HG02798 (cell line): ENCODE measurements at regions not wholly inside any gene's neighbourhood (a gene's known extent, or its start where the extent isn't known, plus 50 kb on each side); places are given as distances from the start of the nearest gene placed in this dataset.
A peak's percentile ranks its signal among the peaks of the same experiment; 100 is the strongest.

Source experiments
- ATAC-seq: cut with Tn5 transposase; IDR thresholded peaks from one replicate; pipeline ENCODE4 v1.9.1; 2021; ENCODE audit warnings: mild to moderate bottlenecking; ENCODE audit not compliant: unreplicated experiment, poor library complexity

- no peak for ATAC-seq
These were observed 1050.3 kb upstream of the MAP3K7 start for GRCh38 chr6:91637217-91637616.

GRCh38 chr6:91634791-91635190, 1047.9 kb upstream of the MAP3K7 start:
- ATAC-seq = no peak

DNA sequence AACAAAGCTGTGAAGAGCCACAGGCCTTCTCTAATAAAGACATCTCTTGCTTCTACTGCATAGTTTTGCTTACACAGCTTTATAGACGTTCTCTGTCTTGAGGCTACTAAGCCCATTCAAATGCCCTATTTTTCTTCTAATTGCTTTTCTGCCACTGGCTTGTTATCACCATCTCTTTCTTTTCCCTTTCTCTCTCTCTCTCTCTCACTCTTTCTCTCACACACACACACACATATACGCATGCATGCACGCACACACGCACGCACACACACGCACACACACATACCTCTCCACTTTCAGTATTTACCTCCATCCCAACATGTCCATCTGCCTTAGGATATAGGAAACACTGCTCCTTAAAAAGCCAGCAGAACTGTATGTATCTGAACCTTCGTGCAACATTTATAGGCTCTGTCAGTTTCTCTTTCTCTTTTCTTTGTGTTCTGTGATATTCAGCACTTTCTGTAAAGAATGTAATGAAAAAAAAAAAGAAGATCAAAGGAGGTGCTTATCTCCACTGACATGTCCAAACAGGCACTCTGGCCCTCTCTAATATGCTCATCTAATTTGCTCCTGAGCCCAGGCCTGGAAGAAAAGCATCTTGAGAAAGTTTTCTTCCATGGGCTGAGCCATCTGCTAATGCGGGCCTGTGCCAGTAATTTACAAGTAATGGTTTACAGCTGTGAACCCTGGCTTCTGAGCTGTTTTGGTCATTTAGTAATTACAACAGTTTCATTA, 1046.7 kb upstream of the MAP3K7 start:
- ATAC-seq = peak; percentile 44

DNA sequence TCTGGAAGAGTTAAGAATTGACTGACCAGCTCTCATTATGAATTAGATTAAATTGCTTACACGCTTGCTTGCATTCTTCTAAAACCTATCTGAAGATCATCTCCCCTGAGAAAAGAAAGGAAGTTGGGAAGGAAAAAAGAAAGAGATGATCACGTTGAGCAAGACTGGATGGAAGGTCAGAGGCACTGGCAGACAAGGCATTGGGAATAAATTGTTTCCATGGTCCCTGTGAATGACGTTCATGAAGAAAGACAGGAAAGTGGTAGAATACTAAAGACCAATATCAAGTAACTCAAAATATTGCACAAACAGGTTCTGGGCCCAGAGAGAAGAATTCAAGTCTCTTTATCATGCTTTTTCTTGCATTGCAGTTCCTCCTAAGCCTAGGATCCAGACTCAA, 1045.4 kb upstream of the MAP3K7 start:
- no peak for ATAC-seq

GRCh38 chr6:91631227-91631626, 1044.4 kb upstream of the MAP3K7 start:
- no peak for ATAC-seq

- no peak for ATAC-seq
These were observed 1040.0 kb upstream of the MAP3K7 start for GRCh38 chr6:91626911-91627310.

- no peak for ATAC-seq
These were observed 1026.6 kb upstream of the MAP3K7 start for GRCh38 chr6:91613481-91613880.

- no peak for ATAC-seq
These were observed 1024.3 kb upstream of the MAP3K7 start for GRCh38 chr6:91611190-91611589.

DNA sequence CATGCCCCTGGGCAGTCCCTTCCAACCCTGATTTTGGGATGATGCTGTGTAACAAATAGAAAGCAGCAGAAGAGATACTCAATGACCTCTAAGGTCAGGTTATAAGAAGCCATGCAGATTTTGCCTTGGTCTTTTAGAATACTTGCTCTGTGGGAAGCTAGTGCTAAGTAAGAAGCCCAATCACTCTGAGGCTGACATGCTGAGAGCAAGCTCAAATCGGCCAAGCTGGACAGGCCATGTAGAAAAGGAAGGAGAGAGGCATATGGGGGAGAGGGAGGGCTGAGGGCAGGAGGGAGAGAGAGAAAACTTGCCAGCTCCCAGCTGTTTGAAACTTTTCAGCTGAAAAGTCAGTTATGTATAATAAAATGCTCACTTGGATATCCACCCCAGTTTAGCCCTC, 1021.6 kb upstream of the MAP3K7 start:
- ATAC-seq = no peak

- no peak for ATAC-seq
These were observed 1019.5 kb upstream of the MAP3K7 start for GRCh38 chr6:91606148-91606901.

- no peak for ATAC-seq
These were observed 1013.7 kb upstream of the MAP3K7 start for GRCh38 chr6:91600561-91600960.

- ATAC-seq = no peak
These were observed 1003.3 kb upstream of the MAP3K7 start for GRCh38 chr6:91590191-91590590.

- ATAC-seq = no peak
These were observed 993.8 kb upstream of the MAP3K7 start for GRCh38 chr6:91580635-91581034.

- ATAC-seq = peak; percentile 77
These were observed 988.2 kb upstream of the MAP3K7 start for GRCh38 chr6:91575032-91575431.

- no peak for ATAC-seq
These were observed 987.0 kb upstream of the MAP3K7 start for GRCh38 chr6:91573826-91574416.

- ATAC-seq = no peak
These were observed 986.0 kb upstream of the MAP3K7 start for GRCh38 chr6:91572878-91573277.

DNA sequence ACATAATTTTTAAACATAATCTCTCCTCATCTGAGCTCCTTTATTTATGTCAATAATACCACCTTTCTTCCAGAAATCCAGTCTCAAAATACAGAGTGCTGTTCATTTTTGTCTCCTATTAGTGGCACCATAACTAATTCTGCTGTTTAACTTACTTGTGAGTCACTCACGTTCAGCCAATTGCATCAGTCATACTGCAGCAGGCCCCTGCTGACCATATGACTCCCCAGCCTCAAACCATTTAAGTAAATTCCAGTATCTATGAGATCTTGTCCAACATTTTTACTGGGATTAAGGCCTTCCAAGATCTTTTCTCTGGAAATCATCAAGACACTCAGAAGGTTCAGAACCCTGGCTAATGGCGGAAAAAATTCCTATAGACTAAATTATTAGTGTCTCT, 982.2 kb upstream of the MAP3K7 start:
- no peak for ATAC-seq

- no peak for ATAC-seq
These were observed 979.6 kb upstream of the MAP3K7 start for GRCh38 chr6:91566467-91566866.

- ATAC-seq = no peak
These were observed 978.3 kb upstream of the MAP3K7 start for GRCh38 chr6:91565207-91565606.

DNA sequence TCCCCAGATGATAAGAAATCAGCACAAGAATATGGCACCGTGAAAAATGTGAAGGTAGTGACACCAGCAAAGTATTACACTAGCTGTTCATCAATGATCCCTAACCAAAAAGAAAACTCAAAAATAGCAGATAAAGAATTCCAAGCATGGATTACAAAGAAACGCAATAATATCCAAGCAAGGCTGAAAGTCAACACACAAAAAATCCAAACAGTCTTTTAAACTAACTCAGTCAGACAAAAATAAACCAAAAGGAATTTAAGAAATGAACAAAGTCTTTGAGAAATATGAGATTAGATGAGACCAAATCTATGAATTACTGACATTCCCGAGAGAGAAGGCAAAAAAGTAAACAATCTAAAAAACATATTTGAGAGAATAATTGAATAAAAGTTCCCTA, 976.1 kb upstream of the MAP3K7 start:
- no peak for ATAC-seq

- no peak for ATAC-seq
These were observed 973.5 kb upstream of the MAP3K7 start for GRCh38 chr6:91560409-91560808.
